BJ (cell line): ENCODE measurements at regions not wholly inside any gene's neighbourhood (a gene's known extent, or its start where the extent isn't known, plus 50 kb on each side); places are given as distances from the start of the nearest gene placed in this dataset.
"Not testable (repeated sequence)": the region's sequence is repeated elsewhere in the genome, so short reads cannot be mapped to it uniquely, and the experiment has no call there.

ENCODE experiments used
- CTCF ChIA-PET: fragments of 350-600 bp; formaldehyde crosslinking; extraction: SDS; loops from one replicate; lab custom pipeline; 2021; ENCODE audit warnings: antibody characterized with exemption, inconsistent platforms; lab: Yijun Ruan, JAX
- POLR2A ChIA-PET: fragments of 300-600 bp; sonication (Branson Sonifier 250); formaldehyde crosslinking; extraction: SDS; loops from one replicate; lab custom pipeline; 2021; ENCODE audit warnings: antibody characterized with exemption; lab: Charles Lee
- DNase-seq: peaks from one replicate; pipeline ENCODE4 v3.0.0-alpha.2; 2011; ENCODE audit warnings: low read depth
- H3K27me3 ChIP-seq: 2 replicates; pipeline ENCODE4 v1.6.0; 2011; ENCODE audit warnings: low read length; ENCODE audit not compliant: control insufficient read depth, insufficient read depth
- H3K36me3 ChIP-seq: 2 replicates; pipeline ENCODE4 v1.5.1; 2011; ENCODE audit warnings: low read length; ENCODE audit not compliant: control insufficient read depth, insufficient read depth
- H3K4me3 ChIP-seq: 2 replicates; pipeline ENCODE4 v1.5.1; 2011; ENCODE audit warnings: low read depth, mild to moderate bottlenecking, control low read depth, low read length
- TF ChIP-seq, protein P1 (sequence below): IDR thresholded peaks from 2 replicates; pipeline ENCODE4 v1.5.1; 2011; ENCODE audit warnings: low read depth, mild to moderate bottlenecking, control low read depth, inconsistent platforms, low read length, moderate library complexity; ENCODE audit not compliant: insufficient read depth

DNA sequence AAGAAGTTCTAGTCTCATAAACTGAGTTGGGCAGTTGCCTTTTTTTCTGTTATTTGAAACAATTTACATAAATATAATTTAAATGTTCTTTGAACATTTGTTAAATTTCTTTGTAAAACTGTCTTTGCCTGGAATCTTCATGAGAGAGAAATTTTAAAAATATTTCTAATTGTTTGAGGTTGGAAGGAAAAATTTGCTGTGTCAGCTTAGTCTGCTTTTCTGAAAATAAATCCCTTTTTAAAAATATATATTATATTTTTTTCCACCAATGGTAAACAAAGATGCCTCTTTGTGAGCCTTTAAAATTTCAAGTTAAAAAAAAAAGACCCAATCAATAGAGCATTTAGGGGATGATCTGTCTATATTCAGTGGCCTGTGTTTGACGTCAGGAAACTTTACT, 542.7 kb downstream of the KIF4B start:
- no peak overlapping the region for H3K4me3 ChIP-seq
- H3K27me3 ChIP-seq: no peaks in the 10 kb centered on the region
- DNase-seq: no peak
- TF ChIP-seq, protein P1, sequence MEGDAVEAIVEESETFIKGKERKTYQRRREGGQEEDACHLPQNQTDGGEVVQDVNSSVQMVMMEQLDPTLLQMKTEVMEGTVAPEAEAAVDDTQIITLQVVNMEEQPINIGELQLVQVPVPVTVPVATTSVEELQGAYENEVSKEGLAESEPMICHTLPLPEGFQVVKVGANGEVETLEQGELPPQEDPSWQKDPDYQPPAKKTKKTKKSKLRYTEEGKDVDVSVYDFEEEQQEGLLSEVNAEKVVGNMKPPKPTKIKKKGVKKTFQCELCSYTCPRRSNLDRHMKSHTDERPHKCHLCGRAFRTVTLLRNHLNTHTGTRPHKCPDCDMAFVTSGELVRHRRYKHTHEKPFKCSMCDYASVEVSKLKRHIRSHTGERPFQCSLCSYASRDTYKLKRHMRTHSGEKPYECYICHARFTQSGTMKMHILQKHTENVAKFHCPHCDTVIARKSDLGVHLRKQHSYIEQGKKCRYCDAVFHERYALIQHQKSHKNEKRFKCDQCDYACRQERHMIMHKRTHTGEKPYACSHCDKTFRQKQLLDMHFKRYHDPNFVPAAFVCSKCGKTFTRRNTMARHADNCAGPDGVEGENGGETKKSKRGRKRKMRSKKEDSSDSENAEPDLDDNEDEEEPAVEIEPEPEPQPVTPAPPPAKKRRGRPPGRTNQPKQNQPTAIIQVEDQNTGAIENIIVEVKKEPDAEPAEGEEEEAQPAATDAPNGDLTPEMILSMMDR: no peak
- ChIA-PET CTCF (no interaction called here), POLR2A (no interaction called here)
- no peaks in the 10 kb centered on the region for H3K36me3 ChIP-seq

GRCh38 chr5:155556700-155557099, 543.1 kb downstream of the KIF4B start:
- Histone ChIP-seq H3K27me3 (no peaks in the 10 kb centered on the region), H3K4me3 (no peak overlapping the region), H3K36me3 (no peaks in the 10 kb centered on the region)
- TF ChIP-seq, protein P1: no peak
- DNase-seq: no peak
- ChIA-PET CTCF (no interaction called here), POLR2A (no interaction called here)

GRCh38 chr5:155562158-155562557, 548.6 kb downstream of the KIF4B start:
- Histone ChIP-seq H3K4me3 (no peak overlapping the region), H3K27me3 (no peaks in the 10 kb centered on the region), H3K36me3 (no peaks in the 10 kb centered on the region)
- TF ChIP-seq, protein P1: no peak
- no peak for DNase-seq
- ChIA-PET POLR2A (no interaction called here), CTCF (interaction anchor here (0.6 to 1.2 kb wide), 2 partner anchors 21 to 312 kb away, joined by 3 to 4 read pairs; no protein-coding TSS in a partner anchor)

DNA sequence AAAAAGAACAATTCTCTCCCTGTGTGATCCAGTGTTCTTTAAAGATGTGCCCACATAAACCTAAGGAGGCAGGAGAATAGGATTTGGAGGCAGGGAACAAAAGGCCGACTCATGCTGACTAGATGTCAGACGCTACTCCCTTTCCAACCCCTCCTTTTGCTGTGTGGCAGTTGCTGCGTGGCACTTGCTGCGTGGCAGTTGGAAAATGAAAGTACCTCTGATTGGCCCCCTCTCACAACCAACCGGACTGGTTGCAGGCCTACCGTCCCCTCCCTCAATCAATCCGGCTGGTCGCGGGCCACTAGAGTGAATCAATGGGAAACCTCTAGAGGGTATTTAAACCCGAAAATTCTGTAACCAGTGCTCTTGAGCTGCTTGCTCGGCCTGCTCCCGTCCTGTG, 551.0 kb downstream of the KIF4B start:
- Histone ChIP-seq H3K27me3 (no peaks in the 10 kb centered on the region), H3K36me3 (no peaks in the 10 kb centered on the region), H3K4me3 (no peak overlapping the region)
- TF ChIP-seq, protein P1: no peak
- ChIA-PET CTCF (no interaction called here), POLR2A (no interaction called here)
- no peak for DNase-seq

- TF ChIP-seq, protein P1: no peak
- Histone ChIP-seq H3K36me3 (no peaks in the 10 kb centered on the region), H3K4me3 (no peak overlapping the region), H3K27me3 (no peaks in the 10 kb centered on the region)
- ChIA-PET POLR2A (no interaction called here), CTCF (no interaction called here)
- no peak for DNase-seq
These were observed 562.3 kb downstream of the KIF4B start for GRCh38 chr5:155575861-155576260.

- POLR2A ChIA-PET, H3K36me3 ChIP-seq, H3K4me3 ChIP-seq, H3K27me3 ChIP-seq, DNase-seq, CTCF ChIA-PET: not testable (repeated sequence)
These were observed 573.3 kb downstream of the KIF4B start for GRCh38 chr5:155586808-155587207.
